ENCODE measurements at regions not wholly inside any gene's neighbourhood (a gene's known extent, or its start where the extent isn't known, plus 50 kb on each side); places are given as distances from the start of the nearest gene placed in this dataset.

DNA sequence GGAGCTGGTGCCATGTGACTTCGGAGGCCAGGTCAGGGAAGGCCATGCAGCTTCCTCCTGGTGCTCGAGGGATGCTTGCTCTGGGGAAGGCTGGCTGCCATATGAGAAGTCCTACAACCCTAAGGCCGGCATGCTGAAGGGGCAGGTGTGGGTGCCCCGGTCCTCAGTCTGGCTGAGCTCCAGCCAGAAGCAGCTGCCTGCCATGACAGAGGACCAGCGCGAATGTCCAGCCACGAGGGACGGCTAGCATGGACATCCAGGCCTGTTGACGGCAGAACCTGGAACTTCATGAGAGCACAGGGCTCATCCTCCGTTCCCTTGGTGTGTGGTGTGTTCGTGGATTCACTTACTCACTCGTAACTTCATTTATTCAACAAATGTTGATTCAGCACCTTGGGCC lies 140.6 kb downstream of the IRF8 start:
- ATAC-seq: no peak
- DNase-seq: peak in 1 of 4 donors; percentile 18

DNA sequence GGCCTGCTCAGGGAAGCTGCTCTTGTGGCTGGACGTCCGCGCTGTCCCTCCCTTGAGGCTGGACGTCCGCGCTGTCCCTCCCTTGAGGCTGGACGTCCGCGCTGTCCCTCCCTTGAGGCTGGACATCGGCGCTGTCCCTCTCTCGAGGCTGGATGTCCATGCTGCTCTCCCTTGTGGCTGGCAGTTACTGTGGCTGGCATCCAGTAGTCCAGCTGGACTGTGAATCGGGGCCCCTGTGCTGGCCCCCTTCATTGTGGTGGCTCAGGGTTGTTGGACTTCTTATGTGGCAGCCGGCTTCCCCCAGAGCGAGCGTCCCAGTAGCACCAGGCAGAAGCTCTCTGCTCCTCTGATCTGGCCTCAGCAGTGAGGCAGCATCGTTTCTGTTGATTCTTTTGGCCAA lies 141.5 kb downstream of the IRF8 start:
- TF ChIP-seq CTCF (IDR thresholded peaks at IDR 0.05): no peak
- no peak overlapping the region for H3K4me3 ChIP-seq
- DNase-seq (peak in 1 of 4 donors; percentile 27), ATAC-seq (no peak)
- H3K27me3 ChIP-seq: peaks cover 0 to 36% of the 10 kb centered on the region in 2 donors
- intact Hi-C loops (cut with DNase I): no loop called here
- no peaks in the 10 kb centered on the region for H3K9me3 ChIP-seq
- no peaks in the 10 kb centered on the region for H3K36me3 ChIP-seq
- H3K4me1 ChIP-seq: peaks cover 0 to 3% of the 10 kb centered on the region in 2 donors
- no peak overlapping the region for H3K27ac ChIP-seq

More for the DNA sequence above, 140.6 kb downstream of the IRF8 start:
- peaks cover 0 to 36% of the 10 kb centered on the region in 2 donors for H3K27me3 ChIP-seq
- H3K27ac ChIP-seq: no peak overlapping the region
- no peak overlapping the region for H3K4me3 ChIP-seq
- TF ChIP-seq CTCF (IDR thresholded peaks at IDR 0.05): no peak
- intact Hi-C loops (cut with DNase I): no loop called here
- H3K9me3 ChIP-seq: no peaks in the 10 kb centered on the region
- peaks cover 0 to 3% of the 10 kb centered on the region in 2 donors for H3K4me1 ChIP-seq
- H3K36me3 ChIP-seq: no peaks in the 10 kb centered on the region

- no peak for TF ChIP-seq CTCF (IDR thresholded peaks at IDR 0.05)
- Histone ChIP-seq H3K4me1 (peaks cover 0 to 3% of the 10 kb centered on the region in 2 donors), H3K27ac (no peak overlapping the region), H3K36me3 (no peaks in the 10 kb centered on the region), H3K4me3 (no peak overlapping the region), H3K27me3 (peaks cover 0 to 38% of the 10 kb centered on the region in 2 donors), H3K9me3 (no peaks in the 10 kb centered on the region)
- intact Hi-C loops (cut with DNase I): no loop called here
- ATAC-seq: no peak
- DNase-seq: no peak
Observed at GRCh38 chr16:86041215-86041614, 142.3 kb downstream of the IRF8 start.

DNA sequence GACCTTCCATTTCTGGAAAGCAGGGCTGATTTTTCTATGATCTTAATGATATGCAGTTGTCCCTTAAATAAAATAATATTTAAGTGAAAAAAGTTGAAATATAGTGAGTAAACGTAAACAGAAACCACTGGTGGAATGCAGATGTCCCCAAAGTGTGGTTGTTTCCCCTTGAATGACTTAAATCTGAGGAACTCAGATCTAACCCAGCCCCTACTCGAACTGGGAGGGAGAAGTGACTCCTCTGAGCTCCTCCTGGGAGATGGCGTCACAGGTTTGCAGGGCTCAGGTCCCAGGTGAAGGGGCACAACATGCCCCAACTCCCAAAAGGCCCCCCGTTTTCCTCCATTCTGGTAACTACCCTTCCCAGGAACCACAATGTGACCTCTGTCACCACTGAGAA lies 142.8 kb downstream of the IRF8 start:
- TF ChIP-seq CTCF (IDR thresholded peaks at IDR 0.05): no peak
- DNase-seq (peak in 1 of 4 donors; percentile 6), ATAC-seq (no peak)
- no peak overlapping the region for H3K4me3 ChIP-seq
- intact Hi-C loops (cut with DNase I): no loop called here
- H3K4me1 ChIP-seq: peaks cover 0 to 3% of the 10 kb centered on the region in 2 donors
- H3K27ac ChIP-seq: no peak overlapping the region
- H3K36me3 ChIP-seq: no peaks in the 10 kb centered on the region
- H3K27me3 ChIP-seq: peaks cover 0 to 44% of the 10 kb centered on the region in 2 donors
- no peaks in the 10 kb centered on the region for H3K9me3 ChIP-seq

GRCh38 chr16:86042393-86042792 lies 143.4 kb downstream of the IRF8 start:
- H3K27ac ChIP-seq: no peak overlapping the region
- no peak overlapping the region for H3K4me3 ChIP-seq
- H3K27me3 ChIP-seq: peaks cover 0 to 49% of the 10 kb centered on the region in 2 donors
- no peak for TF ChIP-seq CTCF (IDR thresholded peaks at IDR 0.05)
- ATAC-seq: no peak
- DNase-seq: peak in 1 of 4 donors; percentile 1
- peaks cover 0 to 3% of the 10 kb centered on the region in 2 donors for H3K4me1 ChIP-seq
- H3K9me3 ChIP-seq: no peaks in the 10 kb centered on the region
- intact Hi-C loops (cut with DNase I): no loop called here
- H3K36me3 ChIP-seq: no peaks in the 10 kb centered on the region
